ENCODE measurements at regions not wholly inside any gene's neighbourhood (a gene's known extent, or its start where the extent isn't known, plus 50 kb on each side); places are given as distances from the start of the nearest gene placed in this dataset.
"Not testable (repeated sequence)": the region's sequence is repeated elsewhere in the genome, so short reads cannot be mapped to it uniquely, and the experiment has no call there.

GRCh38 chr3:89954137-89954536 is 846.7 kb downstream of the EPHA3 start:
- Histone ChIP-seq H3K9me3 (ENCODE audit: low read depth) (no peaks in the 10 kb centered on the region), H2AFZ (no peak overlapping the region), H3K79me2 (no peaks in the 10 kb centered on the region), H4K20me1 (ENCODE audit: insufficient read depth, poor library complexity, severe bottlenecking) (no peaks in the 10 kb centered on the region), H3K9me2 (replicated peaks; ENCODE audit: insufficient read depth) (no peaks in the 10 kb centered on the region), H3K4me3 (no peak overlapping the region), H3K27ac (no peak overlapping the region), H3K27me3 (no peaks in the 10 kb centered on the region), H3K36me3 (replicated peaks; ENCODE audit: insufficient read depth, low read depth) (no peaks in the 10 kb centered on the region), H3K4me2 (no peak overlapping the region), H3K4me1 (ENCODE audit: insufficient read depth) (peaks cover 13% of the 10 kb centered on the region)
- DNase-seq (ENCODE audit: low spot score), result no peak
- 99% methylated on average over 3 of the region's 3 CpGs for WGBS (ENCODE audit: low lambda C conversion rate, missing lambda C conversion rate)
- no peak for TF ChIP-seq CTCF (IDR thresholded peaks at IDR 0.05; ENCODE audit: poor library complexity)
- no peak for TF ChIP-seq EZH2phosphoT487 (IDR thresholded peaks at IDR 0.05; ENCODE audit: low read depth, severe bottlenecking, unreplicated experiment)
- TF ChIP-seq EZH2 (IDR thresholded peaks at IDR 0.05; ENCODE audit: borderline replicate concordance), result no peak

DNA sequence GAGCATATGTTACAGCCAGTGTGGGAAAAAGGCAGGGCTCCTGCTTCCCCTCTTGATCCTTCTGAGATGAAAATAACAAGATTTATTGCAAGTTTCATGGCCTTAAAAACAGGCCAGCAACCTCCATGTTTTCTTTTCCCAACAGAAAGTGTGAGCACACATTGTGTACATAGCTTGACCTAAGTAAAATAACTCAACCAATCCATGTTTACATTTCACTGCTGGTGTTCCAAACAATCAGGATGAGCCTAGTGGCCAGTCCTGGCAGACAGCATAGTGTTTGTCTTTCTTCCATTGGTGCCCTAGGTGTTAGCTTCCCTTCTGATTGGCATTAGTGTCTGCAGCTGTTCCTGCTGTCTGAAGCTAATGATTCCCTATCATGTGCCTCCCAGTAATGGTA is 847.7 kb downstream of the EPHA3 start:
- H3K36me3 ChIP-seq (replicated peaks; ENCODE audit: insufficient read depth, low read depth), result no peaks in the 10 kb centered on the region
- H3K9me2 ChIP-seq (replicated peaks; ENCODE audit: insufficient read depth), result no peaks in the 10 kb centered on the region
- no peak for DNase-seq (ENCODE audit: low spot score)
- peaks cover 13% of the 10 kb centered on the region for H3K4me1 ChIP-seq (ENCODE audit: insufficient read depth)
- H3K9me3 ChIP-seq (ENCODE audit: low read depth), result no peaks in the 10 kb centered on the region
- no peaks in the 10 kb centered on the region for H3K27me3 ChIP-seq
- H3K4me2 ChIP-seq, result no peak overlapping the region
- no peak for TF ChIP-seq EZH2 (IDR thresholded peaks at IDR 0.05; ENCODE audit: borderline replicate concordance)
- no peak for TF ChIP-seq EZH2phosphoT487 (IDR thresholded peaks at IDR 0.05; ENCODE audit: low read depth, severe bottlenecking, unreplicated experiment)
- no peak for TF ChIP-seq CTCF (IDR thresholded peaks at IDR 0.05; ENCODE audit: poor library complexity)
- no peak overlapping the region for H2AFZ ChIP-seq
- H4K20me1 ChIP-seq (ENCODE audit: insufficient read depth, poor library complexity, severe bottlenecking), result no peaks in the 10 kb centered on the region
- no peak overlapping the region for H3K4me3 ChIP-seq
- no peaks in the 10 kb centered on the region for H3K79me2 ChIP-seq
- H3K27ac ChIP-seq, result no peak overlapping the region

GRCh38 chr3:89957451-89957850 is 850.0 kb downstream of the EPHA3 start:
- 76% methylated on average over 2 of the region's 2 CpGs for WGBS (ENCODE audit: low lambda C conversion rate, missing lambda C conversion rate)
- H3K4me2 ChIP-seq, result no peak overlapping the region
- H3K36me3 ChIP-seq (replicated peaks; ENCODE audit: insufficient read depth, low read depth), result no peaks in the 10 kb centered on the region
- no peak for TF ChIP-seq EZH2phosphoT487 (IDR thresholded peaks at IDR 0.05; ENCODE audit: low read depth, severe bottlenecking, unreplicated experiment)
- TF ChIP-seq CTCF (IDR thresholded peaks at IDR 0.05; ENCODE audit: poor library complexity), result no peak
- TF ChIP-seq EZH2 (IDR thresholded peaks at IDR 0.05; ENCODE audit: borderline replicate concordance), result no peak
- no peaks in the 10 kb centered on the region for H3K79me2 ChIP-seq
- no peaks in the 10 kb centered on the region for H4K20me1 ChIP-seq (ENCODE audit: insufficient read depth, poor library complexity, severe bottlenecking)
- peaks cover 13% of the 10 kb centered on the region for H3K4me1 ChIP-seq (ENCODE audit: insufficient read depth)
- H3K9me3 ChIP-seq (ENCODE audit: low read depth), result no peaks in the 10 kb centered on the region
- DNase-seq (ENCODE audit: low spot score), result no peak
- H3K27ac ChIP-seq, result no peak overlapping the region
- H3K27me3 ChIP-seq, result no peaks in the 10 kb centered on the region
- no peaks in the 10 kb centered on the region for H3K9me2 ChIP-seq (replicated peaks; ENCODE audit: insufficient read depth)
- no peak overlapping the region for H3K4me3 ChIP-seq
- no peak overlapping the region for H2AFZ ChIP-seq

- not testable (repeated sequence) for H3K9me3 ChIP-seq (ENCODE audit: low read depth); H3K79me2 ChIP-seq; H3K27me3 ChIP-seq; H3K9me2 ChIP-seq (replicated peaks; ENCODE audit: insufficient read depth); H4K20me1 ChIP-seq (ENCODE audit: insufficient read depth, poor library complexity, severe bottlenecking); H2AFZ ChIP-seq; H3K4me3 ChIP-seq; H3K4me2 ChIP-seq; H3K36me3 ChIP-seq (replicated peaks; ENCODE audit: insufficient read depth, low read depth); H3K27ac ChIP-seq; DNase-seq (ENCODE audit: low spot score)
- peaks cover 13% of the 10 kb centered on the region for H3K4me1 ChIP-seq (ENCODE audit: insufficient read depth)
- 54% methylated on average over 9 of the region's 9 CpGs for WGBS (ENCODE audit: low lambda C conversion rate, missing lambda C conversion rate)
These were observed 850.7 kb downstream of the EPHA3 start for GRCh38 chr3:89958163-89958562.

Measured in hepatocyte (in vitro differentiated cells).